Stomach (tissue), 8 donors: ENCODE measurements at regions not wholly inside any gene's neighbourhood (a gene's known extent, or its start where the extent isn't known, plus 50 kb on each side); places are given as distances from the start of the nearest gene placed in this dataset.

Source experiments
- DNase-seq, 2 donors: peaks; one replicate each; pipeline versions ENCODE4 v3.0.0 to v3.0.0-alpha.2; 2013 to 2019
- H3K27ac ChIP-seq, 5 donors: fragments of 200-600 bp in 4 of 5; sonication (generic) in 4 of 5; one replicate each; pipeline ENCODE4 v1.5.1; 2013 to 2019; ENCODE audit warnings: mild to moderate bottlenecking in 1 of 5, moderate library complexity in 1 of 5
- H3K27me3 ChIP-seq, 3 donors: fragments of 200-600 bp; sonication (generic); one replicate each; pipeline ENCODE4 v1.5.1; 2017 to 2019; ENCODE audit warnings: mixed run types in 1 of 3
- H3K36me3 ChIP-seq, 4 donors: fragments of 200-600 bp; sonication (generic); 1 replicate in 3 of 4; 2 replicates in 1 of 4; pipeline ENCODE4 v1.5.1; 2016 to 2019
- H3K4me1 ChIP-seq, 4 donors: fragments of 200-600 bp; sonication (generic); one replicate each; pipeline ENCODE4 v1.5.1; 2016 to 2019
- H3K4me3 ChIP-seq, 4 donors: fragments of 200-600 bp; sonication (generic) in 3 of 4; one replicate each; pipeline ENCODE4 v1.5.1; 2016 to 2019; ENCODE audit warnings: mild to moderate bottlenecking in 1 of 4
- H3K9me3 ChIP-seq, 4 donors: fragments of 200-600 bp; sonication (generic); one replicate each; pipeline ENCODE4 v1.5.1; 2016 to 2019
- EP300 ChIP-seq: sonication (generic); formaldehyde crosslinking; IDR thresholded peaks from one replicate; pipeline ENCODE4 v1.6.1; 2017; ENCODE audit warnings: antibody characterized with exemption
- POLR2A ChIP-seq, 4 donors: fragments of 450-650 bp; IDR thresholded peaks; one replicate each; pipeline ENCODE4 v1.6.1; 2016; ENCODE audit warnings: antibody characterized with exemption in 4 of 4, control low read depth in 2 of 4, mild to moderate bottlenecking in 1 of 4, moderate library complexity in 1 of 4
- POLR2AphosphoS5 ChIP-seq, 3 donors: sonication (generic); formaldehyde crosslinking; IDR thresholded peaks; one replicate each; pipeline ENCODE4 v1.6.1; 2016; ENCODE audit warnings: antibody characterized with exemption in 3 of 3
- WGBS, 5 donors: extraction: QIAGEN DNeasy Blood & Tissue Kit in 3 of 5; methylation state at CpG; one replicate each; pipeline versions ENCODE4 v1.1.5 to v1.1.7; 2013 to 2018; 5-methylcytosine and 5-hydroxymethylcytosine counted together
- intact Hi-C: fragments of 100-400 bp; cut with DNase I; formaldehyde crosslinking; loops from one replicate; pipeline ENCODE4 v1.15.1; 2023; ENCODE audit warnings: low total_unique reads
- TF ChIP-seq, protein P1 (sequence below), 7 experiments: fragments of 450-650 bp in 4 of 7; fragments of 200-600 bp in 3 of 7; sonication (generic) in 3 of 7; IDR thresholded peaks; one replicate each; pipeline ENCODE4 v1.5.1; 2016 to 2019; ENCODE audit warnings: antibody characterized with exemption in 7 of 7, control low read depth in 2 of 7, mild to moderate bottlenecking in 1 of 7
- donor health status: healthy with polysubstance abuse.
- donor health status: Bipolar disorder and iron deficiency.
- donor health status: healthy.

DNA sequence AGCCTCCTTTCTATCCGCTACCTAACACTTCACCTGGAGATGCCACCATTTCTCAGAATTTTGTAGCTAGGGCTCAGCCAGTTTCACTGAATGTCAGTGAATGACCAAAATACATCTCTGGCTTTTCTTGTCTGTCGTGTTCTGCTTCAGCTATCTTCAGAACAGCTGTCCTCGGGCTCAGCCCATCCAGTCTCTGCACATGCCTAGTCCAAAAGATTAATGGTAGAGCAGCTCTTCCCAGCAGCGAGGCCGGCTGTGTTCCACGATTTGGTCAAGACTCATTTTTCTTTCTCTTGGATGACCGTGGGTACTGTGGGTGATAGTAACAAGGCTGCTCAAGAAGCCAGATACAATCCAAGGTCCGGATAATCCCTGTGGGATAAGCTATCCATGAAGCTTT, 342.8 kb downstream of the GABRG2 start:
- Histone ChIP-seq H3K4me3 (no peak overlapping the region), H3K9me3 (peaks cover 0 to 5% (median under 1%) of the 10 kb centered on the region in 4 donors), H3K27ac (no peak overlapping the region), H3K4me1 (no peaks in the 10 kb centered on the region), H3K27me3 (no peaks in the 10 kb centered on the region), H3K36me3 (no peaks in the 10 kb centered on the region)
- WGBS, 5 donors: 55 to 74% (median 65%) methylated on average over 8 of the region's 8 CpGs
- TF ChIP-seq EP300: no peak
- TF ChIP-seq, protein P1, sequence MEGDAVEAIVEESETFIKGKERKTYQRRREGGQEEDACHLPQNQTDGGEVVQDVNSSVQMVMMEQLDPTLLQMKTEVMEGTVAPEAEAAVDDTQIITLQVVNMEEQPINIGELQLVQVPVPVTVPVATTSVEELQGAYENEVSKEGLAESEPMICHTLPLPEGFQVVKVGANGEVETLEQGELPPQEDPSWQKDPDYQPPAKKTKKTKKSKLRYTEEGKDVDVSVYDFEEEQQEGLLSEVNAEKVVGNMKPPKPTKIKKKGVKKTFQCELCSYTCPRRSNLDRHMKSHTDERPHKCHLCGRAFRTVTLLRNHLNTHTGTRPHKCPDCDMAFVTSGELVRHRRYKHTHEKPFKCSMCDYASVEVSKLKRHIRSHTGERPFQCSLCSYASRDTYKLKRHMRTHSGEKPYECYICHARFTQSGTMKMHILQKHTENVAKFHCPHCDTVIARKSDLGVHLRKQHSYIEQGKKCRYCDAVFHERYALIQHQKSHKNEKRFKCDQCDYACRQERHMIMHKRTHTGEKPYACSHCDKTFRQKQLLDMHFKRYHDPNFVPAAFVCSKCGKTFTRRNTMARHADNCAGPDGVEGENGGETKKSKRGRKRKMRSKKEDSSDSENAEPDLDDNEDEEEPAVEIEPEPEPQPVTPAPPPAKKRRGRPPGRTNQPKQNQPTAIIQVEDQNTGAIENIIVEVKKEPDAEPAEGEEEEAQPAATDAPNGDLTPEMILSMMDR (IDR thresholded peaks at IDR 0.05): no peak
- TF ChIP-seq POLR2A (IDR thresholded peaks at IDR 0.05): no peak
- TF ChIP-seq POLR2AphosphoS5 (IDR thresholded peaks at IDR 0.05): no peak
- intact Hi-C loops: no loop called here
- DNase-seq: peak in 1 of 2 donors; percentile 12

DNA sequence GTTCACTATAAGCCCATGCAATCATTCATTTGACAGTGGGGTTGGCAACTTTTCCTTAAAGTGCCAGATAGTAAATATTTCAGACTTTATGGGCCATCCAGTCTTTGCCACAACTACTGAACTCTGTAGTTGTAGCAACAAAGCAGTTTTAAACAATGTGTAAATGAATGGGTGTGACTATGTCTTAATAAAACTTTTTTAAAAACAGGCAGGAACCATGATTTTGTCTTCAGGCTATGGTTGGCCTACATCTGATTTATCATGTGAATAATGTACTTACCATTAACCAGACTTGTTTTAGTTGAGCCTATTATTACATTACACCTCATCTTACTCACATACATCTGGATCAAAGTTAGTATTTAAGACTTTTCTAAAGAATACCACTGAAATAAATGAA, 361.6 kb downstream of the GABRG2 start:
- no peaks in the 10 kb centered on the region for H3K36me3 ChIP-seq
- intact Hi-C loops: no loop called here

DNA sequence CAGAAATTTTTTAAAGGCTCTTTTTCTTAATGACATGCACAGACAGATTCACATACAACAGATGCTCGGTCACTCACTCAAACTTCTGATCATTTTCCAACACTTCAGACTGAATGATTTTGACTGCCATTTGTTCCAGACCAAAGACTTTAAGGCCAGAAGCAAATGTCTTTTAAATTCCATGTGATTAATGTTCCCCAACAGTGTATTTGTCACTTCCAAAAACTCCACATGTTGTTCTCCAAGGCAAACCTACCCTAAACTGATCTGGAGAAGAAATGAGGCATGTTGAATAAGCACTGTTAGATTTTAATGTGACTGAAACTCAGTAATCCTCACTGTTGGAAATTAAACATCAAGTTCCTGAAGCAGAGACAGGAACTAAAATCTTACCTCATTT, 366.7 kb downstream of the GABRG2 start:
- intact Hi-C loops: no loop called here
- Histone ChIP-seq H3K9me3 (no peaks in the 10 kb centered on the region), H3K4me3 (no peak overlapping the region), H3K36me3 (no peaks in the 10 kb centered on the region), H3K27me3 (no peaks in the 10 kb centered on the region), H3K4me1 (no peaks in the 10 kb centered on the region), H3K27ac (no peak overlapping the region)
- 35 to 62% (median 51%) methylated on average over 1 of the region's 1 CpG for WGBS, 5 donors
- no peak for TF ChIP-seq EP300
- TF ChIP-seq POLR2A (IDR thresholded peaks at IDR 0.05): no peak
- TF ChIP-seq POLR2AphosphoS5 (IDR thresholded peaks at IDR 0.05): no peak
- TF ChIP-seq, protein P1 (IDR thresholded peaks at IDR 0.05): no peak
- peak in 1 of 2 donors; percentile 14 for DNase-seq

More for the DNA sequence above, 361.6 kb downstream of the GABRG2 start:
- TF ChIP-seq POLR2AphosphoS5 (IDR thresholded peaks at IDR 0.05): no peak
- no peak for TF ChIP-seq EP300
- TF ChIP-seq POLR2A (IDR thresholded peaks at IDR 0.05): no peak
- TF ChIP-seq, protein P1 (IDR thresholded peaks at IDR 0.05): no peak
- no peaks in the 10 kb centered on the region for H3K4me1 ChIP-seq
- no peak for DNase-seq
- H3K27ac ChIP-seq: no peak overlapping the region
- no peak overlapping the region for H3K4me3 ChIP-seq
- no peaks in the 10 kb centered on the region for H3K27me3 ChIP-seq
- no peaks in the 10 kb centered on the region for H3K9me3 ChIP-seq

DNA sequence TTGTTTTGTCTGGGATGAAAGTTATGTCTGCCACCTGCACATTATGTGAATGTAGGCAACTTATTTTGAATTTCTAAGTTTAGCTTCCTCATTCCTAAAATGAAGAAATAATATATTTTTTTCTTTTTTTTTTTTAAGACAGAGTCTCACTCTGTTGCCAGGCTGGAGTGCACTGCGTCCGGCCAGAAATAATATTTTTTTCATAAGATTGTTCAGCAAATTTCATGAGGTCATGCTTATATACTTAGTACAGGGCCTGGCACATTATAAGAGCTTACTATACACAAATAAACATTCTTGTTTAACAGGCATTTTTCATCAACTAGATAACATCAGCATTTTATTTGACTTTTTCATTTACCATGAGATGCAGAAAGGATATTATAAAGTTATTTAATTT, 368.5 kb downstream of the GABRG2 start:
- intact Hi-C loops: no loop called here
- Histone ChIP-seq H3K4me3 (no peak overlapping the region), H3K4me1 (no peaks in the 10 kb centered on the region), H3K27ac (no peak overlapping the region), H3K27me3 (no peaks in the 10 kb centered on the region), H3K36me3 (no peaks in the 10 kb centered on the region), H3K9me3 (no peaks in the 10 kb centered on the region)
- WGBS, 5 donors: 79 to 94% (median 83%) methylated on average over 2 of the region's 2 CpGs
- TF ChIP-seq, protein P1 (IDR thresholded peaks at IDR 0.05): no peak
- TF ChIP-seq POLR2AphosphoS5 (IDR thresholded peaks at IDR 0.05) (no peak), POLR2A (IDR thresholded peaks at IDR 0.05) (no peak), EP300 (no peak)
- DNase-seq: no peak
